ENCODE measurements at regions not wholly inside any gene's neighbourhood (a gene's known extent, or its start where the extent isn't known, plus 50 kb on each side); places are given as distances from the start of the nearest gene placed in this dataset.

DNA sequence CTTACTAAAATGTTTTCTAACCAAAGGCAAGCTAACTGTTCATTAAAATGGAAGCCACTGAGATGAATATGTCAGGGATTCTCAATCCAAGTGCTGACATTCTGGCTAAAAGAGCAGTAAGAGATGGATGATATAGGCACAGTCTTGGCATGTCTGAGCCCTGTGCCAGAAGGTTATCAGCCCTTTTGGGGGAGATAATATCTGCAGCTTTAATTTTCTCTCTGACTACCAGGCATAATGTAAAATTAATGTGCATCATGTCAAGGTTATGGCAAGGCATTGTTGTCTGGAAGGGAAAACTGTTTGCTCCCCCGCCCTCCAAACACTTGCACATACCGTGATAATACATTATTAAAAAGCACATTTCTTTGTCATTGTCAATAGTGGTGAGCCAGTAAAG is 609.8 kb downstream of the ZNF608 start:
- H3K27ac ChIP-seq (ENCODE audit: low read depth, low read length, poor library complexity, severe bottlenecking): no peak overlapping the region
- H3K27me3 ChIP-seq (replicated peaks; ENCODE audit: insufficient read depth, low read depth, low read length, poor library complexity): peaks cover 2% of the 10 kb centered on the region
- H3K4me1 ChIP-seq (ENCODE audit: insufficient read depth, low read length, poor library complexity, severe bottlenecking): no peaks in the 10 kb centered on the region
- TF ChIP-seq, protein P1, sequence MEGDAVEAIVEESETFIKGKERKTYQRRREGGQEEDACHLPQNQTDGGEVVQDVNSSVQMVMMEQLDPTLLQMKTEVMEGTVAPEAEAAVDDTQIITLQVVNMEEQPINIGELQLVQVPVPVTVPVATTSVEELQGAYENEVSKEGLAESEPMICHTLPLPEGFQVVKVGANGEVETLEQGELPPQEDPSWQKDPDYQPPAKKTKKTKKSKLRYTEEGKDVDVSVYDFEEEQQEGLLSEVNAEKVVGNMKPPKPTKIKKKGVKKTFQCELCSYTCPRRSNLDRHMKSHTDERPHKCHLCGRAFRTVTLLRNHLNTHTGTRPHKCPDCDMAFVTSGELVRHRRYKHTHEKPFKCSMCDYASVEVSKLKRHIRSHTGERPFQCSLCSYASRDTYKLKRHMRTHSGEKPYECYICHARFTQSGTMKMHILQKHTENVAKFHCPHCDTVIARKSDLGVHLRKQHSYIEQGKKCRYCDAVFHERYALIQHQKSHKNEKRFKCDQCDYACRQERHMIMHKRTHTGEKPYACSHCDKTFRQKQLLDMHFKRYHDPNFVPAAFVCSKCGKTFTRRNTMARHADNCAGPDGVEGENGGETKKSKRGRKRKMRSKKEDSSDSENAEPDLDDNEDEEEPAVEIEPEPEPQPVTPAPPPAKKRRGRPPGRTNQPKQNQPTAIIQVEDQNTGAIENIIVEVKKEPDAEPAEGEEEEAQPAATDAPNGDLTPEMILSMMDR (conservative IDR thresholded peaks at IDR 0.05; ENCODE audit: low read depth, low read length): no peak
- no peaks in the 10 kb centered on the region for H3K36me3 ChIP-seq (ENCODE audit: insufficient read depth, low read length, poor library complexity, severe bottlenecking)
- DNase-seq (ENCODE audit: low spot score): no peak
- intact Hi-C loops (cut with micrococcal nuclease; ENCODE audit: unreplicated experiment): no loop called here
- ChIA-PET POLR2A (ENCODE audit: low non-redundant PET) (no interaction called here), CTCF (no interaction called here)
- H3K4me3 ChIP-seq (ENCODE audit: low read depth, low read length, poor library complexity, severe bottlenecking): no peak overlapping the region
- H3K9me3 ChIP-seq (ENCODE audit: low read depth, low read length, poor library complexity, severe bottlenecking): no peaks in the 10 kb centered on the region
- no TSS peak for BruUV-seq (replicated peaks)

DNA sequence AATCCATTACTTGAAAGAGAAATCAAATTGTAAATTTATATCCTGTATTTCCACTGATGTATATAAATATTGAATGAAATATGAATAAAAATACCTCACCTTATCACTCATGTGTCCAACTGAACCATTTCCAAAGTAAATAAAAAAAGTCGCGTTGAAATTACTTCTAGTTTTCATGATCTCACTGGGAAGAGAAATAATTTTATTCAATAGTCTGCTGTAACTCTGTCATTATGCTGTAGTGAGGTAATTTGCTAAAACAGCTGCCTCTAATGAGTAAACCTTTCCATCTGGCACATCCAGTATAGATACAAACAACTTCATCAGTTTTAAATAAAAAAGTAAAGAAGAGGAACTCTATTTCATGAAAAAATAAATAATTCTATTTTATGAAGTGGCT is 611.5 kb downstream of the ZNF608 start:
- ChIA-PET POLR2A (ENCODE audit: low non-redundant PET) (no interaction called here), CTCF (no interaction called here)
- no peaks in the 10 kb centered on the region for H3K9me3 ChIP-seq (ENCODE audit: low read depth, low read length, poor library complexity, severe bottlenecking)
- H3K4me1 ChIP-seq (ENCODE audit: insufficient read depth, low read length, poor library complexity, severe bottlenecking): no peaks in the 10 kb centered on the region
- no peak for TF ChIP-seq EZH2 (IDR thresholded peaks at IDR 0.05; ENCODE audit: borderline replicate concordance, low read depth, low read length, poor library complexity, severe bottlenecking)
- TF ChIP-seq, protein P1 (conservative IDR thresholded peaks at IDR 0.05; ENCODE audit: low read depth, low read length): no peak
- no peak overlapping the region for H3K4me3 ChIP-seq (ENCODE audit: low read depth, low read length, poor library complexity, severe bottlenecking)
- H3K27ac ChIP-seq (ENCODE audit: low read depth, low read length, poor library complexity, severe bottlenecking): no peak overlapping the region
- intact Hi-C loops (cut with micrococcal nuclease; ENCODE audit: unreplicated experiment): no loop called here
- no TSS peak for BruUV-seq (replicated peaks)
- DNase-seq (ENCODE audit: low spot score): no peak
- peaks cover 2% of the 10 kb centered on the region for H3K27me3 ChIP-seq (replicated peaks; ENCODE audit: insufficient read depth, low read depth, low read length, poor library complexity)
- H3K36me3 ChIP-seq (ENCODE audit: insufficient read depth, low read length, poor library complexity, severe bottlenecking): no peaks in the 10 kb centered on the region

DNA sequence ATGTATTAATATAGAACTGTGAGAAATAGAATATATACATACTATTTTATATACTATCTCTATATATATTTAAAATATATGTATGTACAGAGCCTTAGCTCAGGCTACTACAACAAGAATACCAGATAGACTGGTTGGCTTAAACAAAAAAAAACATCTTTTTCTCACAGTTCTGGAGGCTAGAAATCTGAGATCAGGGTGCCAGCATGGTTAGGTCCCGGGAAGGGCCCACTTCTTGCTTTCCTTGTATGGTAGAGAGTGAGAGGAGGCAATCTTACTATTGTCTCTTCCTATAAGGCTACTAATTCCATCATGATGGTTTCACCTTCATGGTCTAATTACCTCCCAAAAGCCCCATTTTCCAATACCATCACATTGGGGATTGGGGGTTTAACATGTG is 613.0 kb downstream of the ZNF608 start:
- POLR2A ChIA-PET (ENCODE audit: low non-redundant PET): no interaction called here
- H3K27me3 ChIP-seq (replicated peaks; ENCODE audit: insufficient read depth, low read depth, low read length, poor library complexity): peaks cover 2% of the 10 kb centered on the region
- H3K9me3 ChIP-seq (ENCODE audit: low read depth, low read length, poor library complexity, severe bottlenecking): no peaks in the 10 kb centered on the region
- CTCF ChIA-PET: no interaction called here
- no peaks in the 10 kb centered on the region for H3K36me3 ChIP-seq (ENCODE audit: insufficient read depth, low read length, poor library complexity, severe bottlenecking)
- DNase-seq (ENCODE audit: low spot score): no peak
- no peaks in the 10 kb centered on the region for H3K4me1 ChIP-seq (ENCODE audit: insufficient read depth, low read length, poor library complexity, severe bottlenecking)
- no peak overlapping the region for H3K27ac ChIP-seq (ENCODE audit: low read depth, low read length, poor library complexity, severe bottlenecking)
- TF ChIP-seq, protein P1 (conservative IDR thresholded peaks at IDR 0.05; ENCODE audit: low read depth, low read length): no peak
- TF ChIP-seq EZH2 (IDR thresholded peaks at IDR 0.05; ENCODE audit: borderline replicate concordance, low read depth, low read length, poor library complexity, severe bottlenecking): no peak
- intact Hi-C loops (cut with micrococcal nuclease; ENCODE audit: unreplicated experiment): no loop called here
- no TSS peak for BruUV-seq (replicated peaks)
- no peak overlapping the region for H3K4me3 ChIP-seq (ENCODE audit: low read depth, low read length, poor library complexity, severe bottlenecking)
